ENCODE measurements at regions not wholly inside any gene's neighbourhood (a gene's known extent, or its start where the extent isn't known, plus 50 kb on each side); places are given as distances from the start of the nearest gene placed in this dataset.

DNA sequence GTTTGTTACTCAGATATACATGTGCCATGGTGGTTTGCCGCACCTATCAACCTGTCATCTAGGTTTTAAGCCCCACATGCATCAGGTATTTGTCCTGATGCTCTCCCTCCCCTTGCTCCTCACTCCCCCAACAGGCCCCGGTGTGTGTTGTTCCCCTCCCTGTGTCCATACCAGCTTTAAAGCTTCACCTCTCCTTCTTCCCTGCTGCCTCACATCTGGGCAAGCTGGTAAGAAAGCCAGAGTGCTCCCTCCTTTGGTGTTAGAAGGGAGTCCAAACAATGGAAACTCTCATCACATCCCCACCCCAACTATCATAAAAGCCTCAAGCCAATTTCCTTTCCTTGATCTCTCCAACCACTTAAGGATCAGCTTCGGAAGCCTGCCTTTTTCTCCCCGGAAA is 1115.6 kb upstream of the GOT2 start:
- TF ChIP-seq, protein P1, sequence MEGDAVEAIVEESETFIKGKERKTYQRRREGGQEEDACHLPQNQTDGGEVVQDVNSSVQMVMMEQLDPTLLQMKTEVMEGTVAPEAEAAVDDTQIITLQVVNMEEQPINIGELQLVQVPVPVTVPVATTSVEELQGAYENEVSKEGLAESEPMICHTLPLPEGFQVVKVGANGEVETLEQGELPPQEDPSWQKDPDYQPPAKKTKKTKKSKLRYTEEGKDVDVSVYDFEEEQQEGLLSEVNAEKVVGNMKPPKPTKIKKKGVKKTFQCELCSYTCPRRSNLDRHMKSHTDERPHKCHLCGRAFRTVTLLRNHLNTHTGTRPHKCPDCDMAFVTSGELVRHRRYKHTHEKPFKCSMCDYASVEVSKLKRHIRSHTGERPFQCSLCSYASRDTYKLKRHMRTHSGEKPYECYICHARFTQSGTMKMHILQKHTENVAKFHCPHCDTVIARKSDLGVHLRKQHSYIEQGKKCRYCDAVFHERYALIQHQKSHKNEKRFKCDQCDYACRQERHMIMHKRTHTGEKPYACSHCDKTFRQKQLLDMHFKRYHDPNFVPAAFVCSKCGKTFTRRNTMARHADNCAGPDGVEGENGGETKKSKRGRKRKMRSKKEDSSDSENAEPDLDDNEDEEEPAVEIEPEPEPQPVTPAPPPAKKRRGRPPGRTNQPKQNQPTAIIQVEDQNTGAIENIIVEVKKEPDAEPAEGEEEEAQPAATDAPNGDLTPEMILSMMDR (IDR thresholded peaks at IDR 0.05): no peak
- TF ChIP-seq, protein P2, sequence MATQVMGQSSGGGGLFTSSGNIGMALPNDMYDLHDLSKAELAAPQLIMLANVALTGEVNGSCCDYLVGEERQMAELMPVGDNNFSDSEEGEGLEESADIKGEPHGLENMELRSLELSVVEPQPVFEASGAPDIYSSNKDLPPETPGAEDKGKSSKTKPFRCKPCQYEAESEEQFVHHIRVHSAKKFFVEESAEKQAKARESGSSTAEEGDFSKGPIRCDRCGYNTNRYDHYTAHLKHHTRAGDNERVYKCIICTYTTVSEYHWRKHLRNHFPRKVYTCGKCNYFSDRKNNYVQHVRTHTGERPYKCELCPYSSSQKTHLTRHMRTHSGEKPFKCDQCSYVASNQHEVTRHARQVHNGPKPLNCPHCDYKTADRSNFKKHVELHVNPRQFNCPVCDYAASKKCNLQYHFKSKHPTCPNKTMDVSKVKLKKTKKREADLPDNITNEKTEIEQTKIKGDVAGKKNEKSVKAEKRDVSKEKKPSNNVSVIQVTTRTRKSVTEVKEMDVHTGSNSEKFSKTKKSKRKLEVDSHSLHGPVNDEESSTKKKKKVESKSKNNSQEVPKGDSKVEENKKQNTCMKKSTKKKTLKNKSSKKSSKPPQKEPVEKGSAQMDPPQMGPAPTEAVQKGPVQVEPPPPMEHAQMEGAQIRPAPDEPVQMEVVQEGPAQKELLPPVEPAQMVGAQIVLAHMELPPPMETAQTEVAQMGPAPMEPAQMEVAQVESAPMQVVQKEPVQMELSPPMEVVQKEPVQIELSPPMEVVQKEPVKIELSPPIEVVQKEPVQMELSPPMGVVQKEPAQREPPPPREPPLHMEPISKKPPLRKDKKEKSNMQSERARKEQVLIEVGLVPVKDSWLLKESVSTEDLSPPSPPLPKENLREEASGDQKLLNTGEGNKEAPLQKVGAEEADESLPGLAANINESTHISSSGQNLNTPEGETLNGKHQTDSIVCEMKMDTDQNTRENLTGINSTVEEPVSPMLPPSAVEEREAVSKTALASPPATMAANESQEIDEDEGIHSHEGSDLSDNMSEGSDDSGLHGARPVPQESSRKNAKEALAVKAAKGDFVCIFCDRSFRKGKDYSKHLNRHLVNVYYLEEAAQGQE (IDR thresholded peaks at IDR 0.05; ENCODE audit: insufficient read depth in 1 of 2, low read depth in 2 of 2, low read length in 1 of 2): no peak

All from Panc1 (cell line).